Sigmoid colon (tissue), 3 donors: ENCODE measurements at regions not wholly inside any gene's neighbourhood (a gene's known extent, or its start where the extent isn't known, plus 50 kb on each side); places are given as distances from the start of the nearest gene placed in this dataset.

Experiments
- POLR2A ChIP-seq, 2 donors: fragments of 450-650 bp; IDR thresholded peaks; one replicate each; pipeline ENCODE4 v1.6.1; 2016; ENCODE audit warnings: antibody characterized with exemption in 2 of 2, mild to moderate bottlenecking in 2 of 2, moderate library complexity in 2 of 2
- TF ChIP-seq, protein P1 (sequence below), 4 experiments: fragments of 450-650 bp in 3 of 4; fragments of 200-600 bp in 1 of 4; IDR thresholded peaks; one replicate each; pipeline ENCODE4 v1.5.1; 2016 to 2019; ENCODE audit warnings: antibody characterized with exemption in 4 of 4, mild to moderate bottlenecking in 3 of 4, moderate library complexity in 2 of 4

- TF ChIP-seq, protein P1, sequence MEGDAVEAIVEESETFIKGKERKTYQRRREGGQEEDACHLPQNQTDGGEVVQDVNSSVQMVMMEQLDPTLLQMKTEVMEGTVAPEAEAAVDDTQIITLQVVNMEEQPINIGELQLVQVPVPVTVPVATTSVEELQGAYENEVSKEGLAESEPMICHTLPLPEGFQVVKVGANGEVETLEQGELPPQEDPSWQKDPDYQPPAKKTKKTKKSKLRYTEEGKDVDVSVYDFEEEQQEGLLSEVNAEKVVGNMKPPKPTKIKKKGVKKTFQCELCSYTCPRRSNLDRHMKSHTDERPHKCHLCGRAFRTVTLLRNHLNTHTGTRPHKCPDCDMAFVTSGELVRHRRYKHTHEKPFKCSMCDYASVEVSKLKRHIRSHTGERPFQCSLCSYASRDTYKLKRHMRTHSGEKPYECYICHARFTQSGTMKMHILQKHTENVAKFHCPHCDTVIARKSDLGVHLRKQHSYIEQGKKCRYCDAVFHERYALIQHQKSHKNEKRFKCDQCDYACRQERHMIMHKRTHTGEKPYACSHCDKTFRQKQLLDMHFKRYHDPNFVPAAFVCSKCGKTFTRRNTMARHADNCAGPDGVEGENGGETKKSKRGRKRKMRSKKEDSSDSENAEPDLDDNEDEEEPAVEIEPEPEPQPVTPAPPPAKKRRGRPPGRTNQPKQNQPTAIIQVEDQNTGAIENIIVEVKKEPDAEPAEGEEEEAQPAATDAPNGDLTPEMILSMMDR (IDR thresholded peaks at IDR 0.05) = no peak
- no peak for TF ChIP-seq POLR2A (IDR thresholded peaks at IDR 0.05)
Observed at GRCh38 chr12:30835216-30835615, 80.5 kb upstream of the CAPRIN2 start.
